Cardiac muscle cell (in vitro differentiated cells and primary cell): ENCODE measurements at regions not wholly inside any gene's neighbourhood (a gene's known extent, or its start where the extent isn't known, plus 50 kb on each side); places are given as distances from the start of the nearest gene placed in this dataset.
A peak's percentile ranks its signal among the peaks of the same experiment; 100 is the strongest.
"Not testable (repeated sequence)": the region's sequence is repeated elsewhere in the genome, so short reads cannot be mapped to it uniquely, and the experiment has no call there.

Experiments used
- DNase-seq, 2 donors: peaks; one replicate each; pipeline versions ENCODE4 v3.0.0 to v3.0.0-alpha.2; 2010 to 2017; ENCODE audit warnings: low read depth in 1 of 2, low spot score in 1 of 2
- H3K27ac ChIP-seq: fragments of 200-600 bp; sonication (generic); 2 replicates; pipeline ENCODE4 v1.5.1; 2016
- H3K27me3 ChIP-seq: fragments of 200-600 bp; sonication (generic); 2 replicates; pipeline ENCODE4 v1.6.0; 2016; ENCODE audit warnings: control low read depth
- H3K36me3 ChIP-seq: fragments of 200-600 bp; sonication (generic); 2 replicates; pipeline ENCODE4 v1.5.1; 2016; ENCODE audit warnings: control low read depth
- H3K4me1 ChIP-seq: fragments of 200-600 bp; sonication (generic); 2 replicates; pipeline ENCODE4 v1.8.1; 2017; ENCODE audit warnings: low read depth, mild to moderate bottlenecking, mixed run types
- H3K4me3 ChIP-seq: fragments of 200-600 bp; sonication (generic); 2 replicates; pipeline ENCODE4 v1.5.1; 2016; ENCODE audit warnings: mild to moderate bottlenecking
- H3K9me3 ChIP-seq: fragments of 200-600 bp; sonication (generic); 2 replicates; pipeline ENCODE4 v1.5.1; 2017; ENCODE audit warnings: low read depth, mild to moderate bottlenecking, control low read depth
- TF ChIP-seq, protein P1 (sequence below): IDR thresholded peaks from 2 replicates; pipeline ENCODE4 v1.5.1; 2012; ENCODE audit warnings: low read depth, mild to moderate bottlenecking, low read length

DNA sequence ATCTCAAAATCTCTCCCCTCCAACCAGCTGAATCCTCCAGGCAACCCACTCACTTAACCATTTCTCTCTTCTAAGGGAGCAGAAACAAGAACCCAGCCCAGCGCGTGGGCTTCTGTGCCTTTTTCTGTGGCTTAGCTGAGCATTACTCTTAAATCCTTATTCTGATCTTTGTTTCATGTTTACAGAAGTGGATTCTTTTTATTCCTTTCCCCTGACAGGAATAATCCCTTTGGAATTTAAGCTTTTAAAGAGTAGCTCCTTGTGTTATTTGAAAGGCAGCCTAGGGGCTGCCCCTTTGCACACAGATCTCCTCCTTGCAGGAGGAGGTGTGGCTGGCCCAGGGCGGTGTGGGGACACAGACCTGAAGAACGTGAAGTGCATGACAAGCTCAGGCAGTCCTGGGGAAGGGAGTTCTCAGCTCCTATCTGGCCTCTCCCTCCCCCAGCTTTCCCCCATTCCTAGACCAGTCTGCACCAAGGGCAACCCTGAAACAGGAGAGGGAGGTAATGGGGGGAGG, 77.1 kb upstream of the UBE2E1 start:
- TF ChIP-seq, protein P1, sequence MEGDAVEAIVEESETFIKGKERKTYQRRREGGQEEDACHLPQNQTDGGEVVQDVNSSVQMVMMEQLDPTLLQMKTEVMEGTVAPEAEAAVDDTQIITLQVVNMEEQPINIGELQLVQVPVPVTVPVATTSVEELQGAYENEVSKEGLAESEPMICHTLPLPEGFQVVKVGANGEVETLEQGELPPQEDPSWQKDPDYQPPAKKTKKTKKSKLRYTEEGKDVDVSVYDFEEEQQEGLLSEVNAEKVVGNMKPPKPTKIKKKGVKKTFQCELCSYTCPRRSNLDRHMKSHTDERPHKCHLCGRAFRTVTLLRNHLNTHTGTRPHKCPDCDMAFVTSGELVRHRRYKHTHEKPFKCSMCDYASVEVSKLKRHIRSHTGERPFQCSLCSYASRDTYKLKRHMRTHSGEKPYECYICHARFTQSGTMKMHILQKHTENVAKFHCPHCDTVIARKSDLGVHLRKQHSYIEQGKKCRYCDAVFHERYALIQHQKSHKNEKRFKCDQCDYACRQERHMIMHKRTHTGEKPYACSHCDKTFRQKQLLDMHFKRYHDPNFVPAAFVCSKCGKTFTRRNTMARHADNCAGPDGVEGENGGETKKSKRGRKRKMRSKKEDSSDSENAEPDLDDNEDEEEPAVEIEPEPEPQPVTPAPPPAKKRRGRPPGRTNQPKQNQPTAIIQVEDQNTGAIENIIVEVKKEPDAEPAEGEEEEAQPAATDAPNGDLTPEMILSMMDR, result no peak
- Histone ChIP-seq H3K9me3 (no peaks in the 10 kb centered on the region), H3K4me1 (peaks cover 13% of the 10 kb centered on the region), H3K36me3 (no peaks in the 10 kb centered on the region), H3K27ac (no peak overlapping the region), H3K27me3 (no peaks in the 10 kb centered on the region), H3K4me3 (no peak overlapping the region)
- DNase-seq, result no peak

DNA sequence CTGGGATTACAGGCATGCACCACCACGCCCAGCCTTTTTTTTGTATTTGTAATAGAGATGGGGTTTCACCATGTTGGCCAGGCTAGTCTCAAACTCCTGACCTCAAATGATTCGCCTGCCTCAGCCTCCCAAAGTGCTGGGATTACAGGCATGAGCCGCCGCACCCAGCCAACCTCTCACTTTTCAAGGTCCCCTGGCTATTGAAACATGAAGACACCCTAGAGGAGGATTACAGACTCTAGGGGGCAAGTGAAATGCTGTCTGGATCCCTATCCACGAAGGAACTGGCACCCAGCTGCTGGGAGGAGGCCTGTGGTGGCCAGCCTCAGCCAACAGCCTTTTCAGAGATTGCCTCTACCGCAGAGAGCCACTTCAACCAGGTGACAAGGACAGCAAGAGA, 76.4 kb upstream of the UBE2E1 start:
- H3K4me1 ChIP-seq, result peaks cover 13% of the 10 kb centered on the region
- H3K27me3 ChIP-seq, H3K9me3 ChIP-seq, H3K4me3 ChIP-seq, DNase-seq, H3K27ac ChIP-seq, H3K36me3 ChIP-seq: not testable (repeated sequence)

DNA sequence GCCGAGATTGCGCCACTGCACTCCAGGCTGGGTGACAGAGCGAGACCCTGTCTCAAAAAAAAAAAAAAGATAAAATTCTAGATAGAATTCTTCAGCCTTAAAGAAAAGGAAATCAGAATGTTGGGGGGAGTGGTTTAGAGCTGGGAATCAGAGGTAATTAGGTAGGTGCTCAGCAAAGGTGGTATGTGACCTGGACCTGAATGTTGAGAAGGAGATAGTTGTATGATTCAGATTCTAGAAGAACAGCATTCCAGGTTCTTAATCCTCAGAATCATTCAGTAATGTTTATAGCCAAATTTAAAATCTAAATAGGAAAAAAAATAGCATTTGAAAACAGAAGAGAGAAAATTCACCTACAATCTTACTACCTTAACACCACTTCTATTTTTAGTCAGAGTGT, 71.3 kb upstream of the UBE2E1 start:
- Histone ChIP-seq H3K4me3 (no peak overlapping the region), H3K27me3 (no peaks in the 10 kb centered on the region), H3K27ac (no peak overlapping the region), H3K9me3 (no peaks in the 10 kb centered on the region), H3K36me3 (no peaks in the 10 kb centered on the region), H3K4me1 (peaks cover 8% of the 10 kb centered on the region)
- TF ChIP-seq, protein P1, result no peak
- DNase-seq, result no peak

DNA sequence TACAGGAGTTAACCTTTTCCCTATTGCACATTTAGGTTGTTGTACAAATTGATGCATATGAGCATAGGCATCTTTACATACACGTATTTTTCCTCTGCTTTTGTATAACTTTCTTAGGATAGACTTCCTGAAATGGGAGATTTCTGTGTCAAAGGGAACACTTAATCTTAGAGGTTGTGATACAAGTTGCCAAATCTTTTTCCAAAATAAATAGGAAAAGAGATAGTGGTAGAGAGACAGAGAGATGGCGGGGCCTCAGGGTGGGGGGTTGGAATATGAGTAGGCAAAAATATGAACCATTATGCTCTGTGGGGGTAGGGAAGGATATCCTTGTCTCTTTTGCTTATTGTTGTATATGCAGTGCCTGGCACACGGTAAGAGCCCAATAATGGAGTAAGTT, 70.7 kb upstream of the UBE2E1 start:
- Histone ChIP-seq H3K27ac (no peak overlapping the region), H3K27me3 (no peaks in the 10 kb centered on the region), H3K36me3 (no peaks in the 10 kb centered on the region), H3K4me3 (no peak overlapping the region), H3K4me1 (peaks cover 5% of the 10 kb centered on the region), H3K9me3 (no peaks in the 10 kb centered on the region)
- peak in 1 of 2 donors; percentile 53 for DNase-seq
- TF ChIP-seq, protein P1, result no peak

DNA sequence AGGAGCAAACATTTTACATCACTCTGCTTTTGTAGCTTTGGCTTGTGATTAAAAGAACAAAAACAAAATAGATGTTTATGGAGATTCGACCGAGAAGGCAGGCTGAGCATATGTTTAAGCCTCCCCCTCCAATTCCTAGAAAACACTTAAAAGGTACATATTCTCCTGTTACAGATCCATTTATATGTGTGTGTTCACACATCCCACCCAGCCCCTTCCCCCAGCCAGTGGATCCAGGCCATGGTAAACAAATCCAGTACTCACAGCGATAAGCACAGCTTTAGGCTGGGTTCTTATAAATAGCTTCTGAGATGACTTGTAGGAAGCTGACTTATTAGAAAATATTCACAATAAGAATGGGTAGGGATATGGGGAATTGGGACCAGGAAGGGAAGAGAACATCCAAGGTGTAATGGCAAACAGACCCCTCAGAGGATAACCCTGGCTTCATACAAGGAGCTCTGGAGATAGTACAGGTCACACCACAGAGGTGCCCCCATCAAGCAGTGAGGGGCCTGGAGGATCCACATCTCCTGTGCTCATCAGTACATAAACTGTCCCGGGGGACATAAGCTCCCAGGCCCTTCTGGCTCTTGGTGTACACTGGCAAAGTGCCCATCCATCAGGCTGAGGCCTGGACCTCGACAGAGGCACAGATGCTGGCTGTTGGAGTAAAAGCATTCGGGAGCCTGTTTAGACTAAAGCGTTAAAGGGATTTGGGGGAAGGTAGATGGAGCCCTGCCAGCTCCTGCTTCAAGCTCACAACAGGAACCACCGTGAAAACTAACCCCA, 70.0 kb upstream of the UBE2E1 start:
- H3K27ac ChIP-seq, result no peak overlapping the region
- peak in 1 of 2 donors; percentile 70 for DNase-seq
- no peaks in the 10 kb centered on the region for H3K36me3 ChIP-seq
- no peaks in the 10 kb centered on the region for H3K27me3 ChIP-seq
- no peak overlapping the region for H3K4me3 ChIP-seq
- TF ChIP-seq, protein P1, result no peak
- no peaks in the 10 kb centered on the region for H3K9me3 ChIP-seq
- H3K4me1 ChIP-seq, result peaks cover 5% of the 10 kb centered on the region

DNA sequence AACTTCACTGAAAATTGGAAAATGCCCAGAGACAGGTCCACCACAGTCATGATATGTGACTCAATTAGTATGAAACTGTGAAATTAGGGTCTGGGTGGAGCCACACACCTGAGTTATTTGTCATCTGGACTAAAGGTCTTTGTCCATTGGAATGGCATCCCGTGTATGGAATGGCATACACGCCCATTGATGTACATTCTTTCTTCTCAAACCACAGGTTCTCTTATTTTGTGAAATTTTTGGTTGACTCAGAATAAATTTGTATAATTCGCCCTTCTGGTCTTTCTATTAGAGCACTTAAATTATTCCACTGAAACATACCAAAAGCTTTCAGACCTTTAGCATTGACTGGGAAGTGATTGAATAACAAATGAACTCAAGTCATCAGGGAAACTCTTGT, 66.8 kb upstream of the UBE2E1 start:
- Histone ChIP-seq H3K4me1 (peaks cover 5% of the 10 kb centered on the region), H3K36me3 (no peaks in the 10 kb centered on the region), H3K27me3 (peaks cover 26% of the 10 kb centered on the region), H3K27ac (no peak overlapping the region), H3K4me3 (no peak overlapping the region), H3K9me3 (no peaks in the 10 kb centered on the region)
- TF ChIP-seq, protein P1, result no peak
- no peak for DNase-seq
